ENCODE measurements at regions not wholly inside any gene's neighbourhood (a gene's known extent, or its start where the extent isn't known, plus 50 kb on each side); places are given as distances from the start of the nearest gene placed in this dataset.
"Not testable (repeated sequence)": the region's sequence is repeated elsewhere in the genome, so short reads cannot be mapped to it uniquely, and the experiment has no call there.

- no peak for TF ChIP-seq JUNB (IDR thresholded peaks at IDR 0.05; ENCODE audit: unreplicated experiment)
- no peaks in the 10 kb centered on the region for H3K27me3 ChIP-seq (ENCODE audit: insufficient read depth)
- H4K20me1 ChIP-seq (replicated peaks; ENCODE audit: insufficient read depth): no peaks in the 10 kb centered on the region
- Mint-ChIP-seq H3K27me3 (ENCODE audit: insufficient read depth, low read depth, poor library complexity) (peaks cover 6% of the 10 kb centered on the region), H3K4me1 (no peaks in the 10 kb centered on the region; the same call in 2 of the 3 replicates), H3K9me3 (peaks cover 96% of the 10 kb centered on the region), H3K4me3 (no peak overlapping the region), H3K36me3 (ENCODE audit: low read depth) (peaks cover 40% of the 10 kb centered on the region), H3K27ac (no peak overlapping the region)
- no peaks in the 10 kb centered on the region for H3F3A ChIP-seq (replicated peaks; ENCODE audit: low read depth)
- H2AFZ ChIP-seq: no peak overlapping the region
- no peaks in the 10 kb centered on the region for H3K4me1 ChIP-seq (ENCODE audit: insufficient read depth)
- no peak for DNase-seq (ENCODE audit: low spot score)
- no peak overlapping the region for H3K27ac ChIP-seq (ENCODE audit: low read depth)
- no peaks in the 10 kb centered on the region for H3K79me2 ChIP-seq (replicated peaks; ENCODE audit: insufficient read depth)
- no peaks in the 10 kb centered on the region for H3K9me2 ChIP-seq (ENCODE audit: insufficient read depth)
- no peaks in the 10 kb centered on the region for H3K36me3 ChIP-seq (ENCODE audit: insufficient read depth)
- H3K4me2 ChIP-seq: no peak overlapping the region
- no peak overlapping the region for H3K4me3 ChIP-seq
- no peak for ATAC-seq
Observed at GRCh38 chr9:65426231-65426630, 141.2 kb upstream of the FOXD4L5 start.

GRCh38 chr9:65425183-65425582 lies 140.2 kb upstream of the FOXD4L5 start:
- not testable (repeated sequence) for H3K27ac Mint-ChIP-seq

GRCh38 chr9:65424437-65424984 lies 139.5 kb upstream of the FOXD4L5 start:
- not testable (repeated sequence) for H4K20me1 ChIP-seq (replicated peaks; ENCODE audit: insufficient read depth); H3K36me3 ChIP-seq (ENCODE audit: insufficient read depth); H3K27me3 Mint-ChIP-seq (ENCODE audit: insufficient read depth, low read depth, poor library complexity); H3K9me2 ChIP-seq (ENCODE audit: insufficient read depth); DNase-seq (ENCODE audit: low spot score); H3F3A ChIP-seq (replicated peaks; ENCODE audit: low read depth); H3K4me3 Mint-ChIP-seq; H3K27me3 ChIP-seq (ENCODE audit: insufficient read depth); H3K4me1 Mint-ChIP-seq; H3K4me2 ChIP-seq; ATAC-seq; H3K79me2 ChIP-seq (replicated peaks; ENCODE audit: insufficient read depth); H3K27ac Mint-ChIP-seq; H3K27ac ChIP-seq (ENCODE audit: low read depth); H3K4me3 ChIP-seq; H2AFZ ChIP-seq; H3K4me1 ChIP-seq (ENCODE audit: insufficient read depth)
- Mint-ChIP-seq H3K36me3 (ENCODE audit: low read depth) (peaks cover 40% of the 10 kb centered on the region), H3K9me3 (peaks cover 90% of the 10 kb centered on the region)

More at GRCh38 chr9:65425183-65425582, 140.2 kb upstream of the FOXD4L5 start:
- not testable (repeated sequence) for H3K9me2 ChIP-seq (ENCODE audit: insufficient read depth); H3K27me3 Mint-ChIP-seq (ENCODE audit: insufficient read depth, low read depth, poor library complexity); H3K4me1 Mint-ChIP-seq; H4K20me1 ChIP-seq (replicated peaks; ENCODE audit: insufficient read depth); H3K27me3 ChIP-seq (ENCODE audit: insufficient read depth); H3F3A ChIP-seq (replicated peaks; ENCODE audit: low read depth); DNase-seq (ENCODE audit: low spot score); H3K4me3 Mint-ChIP-seq; H3K27ac ChIP-seq (ENCODE audit: low read depth); H3K4me2 ChIP-seq; ATAC-seq; H3K36me3 ChIP-seq (ENCODE audit: insufficient read depth); H2AFZ ChIP-seq; H3K79me2 ChIP-seq (replicated peaks; ENCODE audit: insufficient read depth); H3K4me3 ChIP-seq; H3K4me1 ChIP-seq (ENCODE audit: insufficient read depth)
- Mint-ChIP-seq H3K9me3 (peaks cover 94% of the 10 kb centered on the region), H3K36me3 (ENCODE audit: low read depth) (peaks cover 38% of the 10 kb centered on the region)

- H3K27me3 ChIP-seq (ENCODE audit: insufficient read depth); H2AFZ ChIP-seq; H3K27ac Mint-ChIP-seq; H3K4me3 ChIP-seq; H3K9me2 ChIP-seq (ENCODE audit: insufficient read depth); H3K27ac ChIP-seq (ENCODE audit: low read depth); H3K4me3 Mint-ChIP-seq; H3K4me1 Mint-ChIP-seq; ATAC-seq; H3K4me1 ChIP-seq (ENCODE audit: insufficient read depth); H3K79me2 ChIP-seq (replicated peaks; ENCODE audit: insufficient read depth); H4K20me1 ChIP-seq (replicated peaks; ENCODE audit: insufficient read depth); H3K36me3 ChIP-seq (ENCODE audit: insufficient read depth); DNase-seq (ENCODE audit: low spot score); H3K27me3 Mint-ChIP-seq (ENCODE audit: insufficient read depth, low read depth, poor library complexity); H3F3A ChIP-seq (replicated peaks; ENCODE audit: low read depth); H3K4me2 ChIP-seq: not testable (repeated sequence)
- peaks cover 90% of the 10 kb centered on the region for H3K9me3 Mint-ChIP-seq
- H3K36me3 Mint-ChIP-seq (ENCODE audit: low read depth): peaks cover 46% of the 10 kb centered on the region
Observed at GRCh38 chr9:65423691-65424436, 138.9 kb upstream of the FOXD4L5 start.

- not testable (repeated sequence) for ATAC-seq, H3K4me2 ChIP-seq
Observed at GRCh38 chr9:65422966-65423690, 138.1 kb upstream of the FOXD4L5 start.

GRCh38 chr9:65421486-65421885 lies 136.5 kb upstream of the FOXD4L5 start:
- H3K27ac Mint-ChIP-seq; H3K4me1 Mint-ChIP-seq; H3K27ac ChIP-seq (ENCODE audit: low read depth); H3K4me3 Mint-ChIP-seq; H3K4me2 ChIP-seq; H3K4me3 ChIP-seq; H3K79me2 ChIP-seq (replicated peaks; ENCODE audit: insufficient read depth); DNase-seq (ENCODE audit: low spot score); ATAC-seq; H2AFZ ChIP-seq; H3K27me3 Mint-ChIP-seq (ENCODE audit: insufficient read depth, low read depth, poor library complexity); H4K20me1 ChIP-seq (replicated peaks; ENCODE audit: insufficient read depth); H3K36me3 ChIP-seq (ENCODE audit: insufficient read depth); H3K4me1 ChIP-seq (ENCODE audit: insufficient read depth); H3F3A ChIP-seq (replicated peaks; ENCODE audit: low read depth); H3K27me3 ChIP-seq (ENCODE audit: insufficient read depth); H3K9me2 ChIP-seq (ENCODE audit: insufficient read depth): not testable (repeated sequence)
- Mint-ChIP-seq H3K36me3 (ENCODE audit: low read depth) (peaks cover 43% of the 10 kb centered on the region), H3K9me3 (peaks cover 94% of the 10 kb centered on the region)

More at GRCh38 chr9:65422966-65423690, 138.1 kb upstream of the FOXD4L5 start:
- not testable (repeated sequence) for H2AFZ ChIP-seq; H3K27me3 Mint-ChIP-seq (ENCODE audit: insufficient read depth, low read depth, poor library complexity); H4K20me1 ChIP-seq (replicated peaks; ENCODE audit: insufficient read depth); H3K4me1 Mint-ChIP-seq; H3K9me2 ChIP-seq (ENCODE audit: insufficient read depth); H3K27me3 ChIP-seq (ENCODE audit: insufficient read depth); H3K27ac ChIP-seq (ENCODE audit: low read depth); H3K79me2 ChIP-seq (replicated peaks; ENCODE audit: insufficient read depth); H3K36me3 ChIP-seq (ENCODE audit: insufficient read depth); H3K4me3 Mint-ChIP-seq; H3F3A ChIP-seq (replicated peaks; ENCODE audit: low read depth); DNase-seq (ENCODE audit: low spot score); H3K4me1 ChIP-seq (ENCODE audit: insufficient read depth); H3K27ac Mint-ChIP-seq; H3K4me3 ChIP-seq
- H3K36me3 Mint-ChIP-seq (ENCODE audit: low read depth): peaks cover 43% of the 10 kb centered on the region
- H3K9me3 Mint-ChIP-seq: peaks cover 90% of the 10 kb centered on the region

All from GM23338 (cell line).